Astrocyte of the hippocampus (primary cell): ENCODE measurements at regions not wholly inside any gene's neighbourhood (a gene's known extent, or its start where the extent isn't known, plus 50 kb on each side); places are given as distances from the start of the nearest gene placed in this dataset.
"Not testable (repeated sequence)": the region's sequence is repeated elsewhere in the genome, so short reads cannot be mapped to it uniquely, and the experiment has no call there.

ENCODE experiments used
- DNase-seq: peaks from one replicate; pipeline ENCODE4 v3.0.0; 2011; ENCODE audit warnings: low read depth, low spot score

GRCh38 chr3:177622520-177622919 is 425.2 kb upstream of the TBL1XR1 start:
- no peak for DNase-seq

GRCh38 chr3:177622982-177623617 is 425.8 kb upstream of the TBL1XR1 start:
- no peak for DNase-seq

GRCh38 chr3:177624528-177625495 is 427.5 kb upstream of the TBL1XR1 start:
- no peak for DNase-seq

DNA sequence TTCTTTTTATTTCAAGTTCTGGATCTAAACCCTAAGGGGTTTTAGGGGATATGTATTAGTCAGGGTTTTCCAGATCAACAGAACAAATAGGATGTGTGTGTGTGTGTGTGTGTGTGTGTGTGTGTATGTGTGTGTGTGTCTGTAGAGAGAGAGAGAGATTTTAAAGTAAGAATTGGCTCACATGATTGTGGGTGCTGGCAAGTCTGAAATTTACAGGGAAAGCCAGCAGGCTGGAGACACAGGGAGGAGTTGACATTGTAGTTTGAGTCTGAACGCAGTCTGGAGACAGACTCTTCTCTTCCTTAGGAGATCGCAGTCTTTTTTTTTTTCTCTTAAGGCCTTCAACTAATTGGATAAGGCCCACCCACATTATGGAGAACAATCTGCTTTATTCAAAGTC is 428.8 kb upstream of the TBL1XR1 start:
- DNase-seq: no peak

DNA sequence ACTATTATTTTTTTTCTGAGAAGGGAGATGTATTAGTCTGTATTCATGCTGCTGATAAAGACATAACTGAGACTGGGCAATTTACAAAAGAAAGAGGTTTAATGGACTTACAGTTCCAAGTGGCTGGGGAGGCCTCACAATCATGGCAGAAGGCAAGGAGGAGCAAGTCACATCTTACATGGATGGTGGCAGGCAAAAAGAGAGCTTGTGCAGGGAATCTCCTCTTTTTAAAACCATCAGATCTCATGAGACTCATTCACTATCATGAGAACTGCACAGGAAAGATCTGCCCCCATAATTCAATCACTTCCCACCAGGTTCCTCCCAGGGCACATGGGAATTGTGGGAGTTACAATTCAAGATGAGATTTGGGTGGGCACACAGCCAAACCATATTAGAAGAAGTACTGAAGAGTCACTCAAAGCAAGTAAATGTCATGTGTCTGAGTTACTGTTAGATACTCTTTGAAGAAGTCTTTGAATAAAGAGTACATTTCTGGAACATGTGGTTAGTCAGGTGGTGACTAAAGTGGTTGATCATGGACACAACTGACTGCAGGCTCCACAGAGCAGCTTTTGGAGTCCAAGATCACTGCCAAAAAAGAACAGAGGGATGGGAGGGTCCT is 430.9 kb upstream of the TBL1XR1 start:
- DNase-seq: not testable (repeated sequence)

DNA sequence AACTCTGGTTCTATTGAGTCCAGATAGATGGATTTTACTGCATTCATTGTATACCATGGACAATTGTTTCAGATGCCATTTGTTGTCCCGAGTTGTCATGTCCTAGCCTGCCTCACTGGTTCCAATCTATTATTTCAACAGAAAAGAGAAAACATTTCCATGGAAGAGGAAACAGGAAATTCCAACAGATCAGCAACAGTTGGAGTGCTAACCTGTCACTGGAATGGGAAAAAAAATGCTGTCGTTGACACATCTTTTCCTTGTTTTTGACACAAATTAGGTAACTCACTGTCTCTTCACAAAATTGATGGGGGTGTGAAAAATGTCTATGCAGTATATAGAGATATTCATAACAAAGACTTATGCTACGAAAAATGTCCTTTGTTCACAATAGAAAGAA is 432.0 kb upstream of the TBL1XR1 start:
- no peak for DNase-seq

DNA sequence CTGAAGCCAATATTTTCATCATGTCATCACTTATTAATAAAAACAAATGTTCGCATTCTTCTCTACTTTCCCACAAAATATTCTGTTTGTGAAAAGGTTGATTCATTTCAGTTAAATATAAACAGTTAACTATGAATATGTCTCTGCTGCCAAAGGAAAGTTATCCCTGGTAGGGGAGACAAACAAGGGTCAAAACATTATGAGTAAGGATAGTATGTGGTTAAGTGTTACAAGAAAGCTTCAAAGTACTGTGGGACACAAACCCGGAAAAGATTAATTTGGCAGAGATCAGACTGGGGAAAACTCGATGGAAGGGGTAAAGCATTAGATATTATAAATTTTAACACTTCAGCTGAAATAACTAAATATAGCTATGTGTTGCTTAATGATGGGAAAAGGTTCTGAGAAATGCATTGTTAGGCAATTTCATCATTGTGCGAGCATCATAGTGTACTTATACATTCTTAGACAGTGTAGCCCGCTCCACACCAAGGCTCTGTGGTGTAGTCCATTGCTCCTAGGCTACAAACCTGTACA is 436.5 kb upstream of the TBL1XR1 start:
- DNase-seq: peak; percentile 52

DNA sequence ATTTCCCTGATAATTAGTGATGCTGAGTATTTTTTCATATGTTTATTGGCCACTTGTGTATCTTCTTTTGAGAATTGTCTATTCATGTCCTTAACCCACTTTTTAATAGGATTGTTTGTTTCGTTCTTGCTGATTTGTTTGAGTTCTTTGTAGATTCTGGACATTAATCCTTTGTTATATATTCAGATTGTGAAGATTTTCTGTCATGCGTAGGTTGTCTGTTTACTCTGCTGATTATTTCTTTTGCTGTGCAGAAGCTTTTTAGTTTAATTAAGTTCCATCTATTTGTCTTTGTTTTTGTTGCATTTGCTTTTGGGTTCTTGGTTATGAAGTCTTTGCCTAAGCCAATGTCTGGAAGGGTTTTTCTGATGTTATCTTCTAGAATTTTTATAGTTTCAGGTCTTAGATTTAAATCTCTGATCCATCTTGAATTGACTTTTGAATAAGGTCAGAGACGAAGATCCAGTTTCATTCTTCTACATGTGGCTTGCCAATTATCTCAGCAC is 438.4 kb upstream of the TBL1XR1 start:
- not testable (repeated sequence) for DNase-seq

- no peak for DNase-seq
Observed at GRCh38 chr3:177640319-177640965, 443.2 kb upstream of the TBL1XR1 start.

GRCh38 chr3:177641206-177641605 is 443.9 kb upstream of the TBL1XR1 start:
- DNase-seq: no peak

DNA sequence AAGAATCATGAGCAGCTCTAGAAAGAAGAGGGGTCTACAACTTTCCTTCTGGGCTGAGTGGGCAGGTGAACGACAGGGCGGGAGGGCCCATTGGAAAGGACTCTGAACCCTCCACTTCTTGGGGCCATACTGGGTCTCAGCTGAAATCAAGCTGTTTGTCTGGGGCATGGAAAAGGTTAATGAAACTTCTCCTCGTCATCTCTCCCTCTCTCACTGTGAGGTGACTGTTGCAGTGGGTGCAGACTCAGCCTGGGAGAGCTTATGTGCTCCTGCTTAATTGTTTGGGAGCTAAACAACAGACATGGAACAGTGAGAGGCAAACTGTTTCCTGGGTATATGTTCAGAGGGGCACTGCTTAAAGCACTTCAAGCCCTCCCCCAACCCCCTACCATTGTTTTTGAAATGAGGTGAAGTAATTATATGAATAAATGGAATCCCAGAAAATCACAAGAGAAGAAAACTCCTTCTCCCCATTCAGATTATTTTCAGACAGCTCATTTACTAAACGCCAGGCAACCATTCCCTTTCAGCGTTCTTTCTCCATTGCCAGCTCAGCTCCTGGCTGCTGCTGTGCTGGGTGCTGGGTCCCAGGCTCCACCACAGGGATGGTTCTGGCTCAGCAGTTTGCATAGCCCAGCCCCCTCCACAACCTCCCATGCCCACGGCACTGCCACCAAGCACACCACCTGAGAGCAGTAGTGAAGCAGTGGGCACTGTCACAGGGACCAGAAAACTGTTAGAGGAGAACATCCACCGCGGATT is 444.9 kb upstream of the TBL1XR1 start:
- no peak for DNase-seq

DNA sequence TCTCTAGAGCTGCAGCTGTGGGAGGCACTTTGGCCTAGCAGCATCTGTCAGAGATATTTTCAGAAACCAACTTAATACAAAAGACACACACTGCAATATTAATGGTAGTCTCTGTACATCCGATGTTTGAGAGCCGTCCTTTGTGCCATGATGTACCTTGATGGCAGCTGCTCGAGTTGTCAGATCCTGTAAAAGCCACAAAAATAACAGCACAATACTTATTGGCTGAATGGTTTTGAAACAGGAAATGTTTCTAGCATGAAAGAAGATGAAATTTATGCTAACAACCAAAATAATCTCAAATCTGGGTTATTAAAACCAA is 445.5 kb upstream of the TBL1XR1 start:
- no peak for DNase-seq

DNA sequence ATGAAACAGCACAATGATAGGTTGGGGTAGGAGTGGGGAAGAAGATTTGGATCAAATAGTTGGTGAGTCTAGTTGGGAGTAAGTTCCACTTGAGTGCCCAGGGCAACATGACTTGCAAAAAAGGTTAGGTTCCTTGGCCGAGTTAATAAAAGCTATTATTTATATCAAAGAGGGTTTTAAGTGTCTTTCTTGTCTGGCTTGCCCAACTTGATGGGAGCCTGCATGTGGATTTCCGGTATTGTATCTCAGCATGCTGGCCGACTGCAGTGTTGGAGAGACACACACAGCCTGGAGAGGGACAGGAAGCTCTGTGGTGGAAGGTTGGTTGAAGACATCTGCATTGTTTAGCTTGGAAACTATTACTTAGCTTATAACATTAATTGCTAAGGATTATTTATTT is 449.5 kb upstream of the TBL1XR1 start:
- DNase-seq: no peak

GRCh38 chr3:177647341-177647740 is 450.1 kb upstream of the TBL1XR1 start:
- DNase-seq: no peak

DNA sequence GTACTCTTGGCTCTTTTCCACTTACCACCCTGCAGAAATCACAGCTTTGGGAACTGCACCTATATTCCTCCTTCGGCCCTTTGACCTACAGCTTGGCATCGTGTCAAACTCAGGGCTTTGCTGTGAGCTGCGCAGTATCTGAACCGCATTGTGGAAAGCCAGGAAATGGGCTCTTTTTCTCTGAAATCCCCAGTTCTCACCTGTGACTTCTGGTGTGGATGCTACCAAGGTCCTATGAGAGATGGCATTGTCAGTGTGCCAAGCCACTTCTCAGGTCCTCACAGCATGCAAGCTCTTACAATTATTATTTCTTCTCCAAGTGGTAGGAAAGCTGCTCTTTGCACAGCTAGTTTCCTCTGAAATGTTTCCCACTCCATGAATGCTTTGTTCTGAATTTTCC is 450.6 kb upstream of the TBL1XR1 start:
- DNase-seq: no peak

DNA sequence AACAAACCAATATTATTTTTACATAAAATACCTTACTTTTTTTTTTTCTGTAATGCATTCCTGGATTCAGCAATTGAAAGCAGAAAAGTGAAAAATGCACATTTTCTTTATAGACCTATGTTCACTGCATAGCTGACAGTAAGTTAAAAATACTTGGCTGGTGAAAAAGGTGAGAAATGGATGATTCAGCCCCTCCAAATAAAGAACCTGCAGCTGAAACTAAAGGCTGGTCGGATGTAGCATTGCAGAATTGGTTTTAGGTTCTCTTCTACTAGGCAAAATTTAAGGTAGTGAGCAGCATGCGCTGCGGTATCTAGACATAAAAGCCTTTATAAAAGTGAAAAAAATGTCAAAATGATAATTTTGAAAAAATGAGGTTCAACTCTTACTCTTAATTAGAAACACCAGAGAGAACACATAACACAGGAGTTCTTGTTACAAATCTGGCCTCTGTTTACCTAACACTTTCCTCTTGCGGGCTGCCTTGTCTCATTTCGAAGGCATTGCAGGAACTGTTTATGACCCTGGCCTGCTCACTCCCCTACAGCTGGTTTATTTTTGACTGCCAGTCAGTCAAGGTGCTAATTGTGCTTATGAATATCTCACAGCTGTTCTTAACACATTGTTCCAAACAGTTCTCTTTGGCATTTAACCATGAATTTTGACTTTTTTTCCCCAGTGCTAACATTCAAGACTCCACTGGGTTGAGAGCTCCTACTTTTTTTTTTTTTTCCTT is 455.4 kb upstream of the TBL1XR1 start:
- no peak for DNase-seq

DNA sequence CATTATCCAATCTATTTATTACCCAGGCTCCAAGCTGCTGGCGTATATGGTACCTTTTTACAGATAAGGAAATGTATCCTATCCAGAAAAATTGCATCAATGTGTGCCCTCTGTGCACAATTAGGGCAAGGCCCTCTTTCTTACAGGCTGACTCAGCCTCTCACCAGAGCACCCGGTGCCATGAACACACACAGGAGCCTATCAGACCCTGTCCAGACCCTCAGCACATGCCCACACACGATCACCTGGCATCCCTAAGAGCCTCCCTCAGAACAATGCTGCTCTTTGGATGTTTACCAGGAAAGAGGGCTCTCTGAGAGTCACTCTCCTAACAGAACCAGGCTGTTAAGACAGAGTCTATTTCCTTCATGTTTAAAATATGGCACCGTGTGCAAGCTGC is 460.0 kb upstream of the TBL1XR1 start:
- DNase-seq: no peak

DNA sequence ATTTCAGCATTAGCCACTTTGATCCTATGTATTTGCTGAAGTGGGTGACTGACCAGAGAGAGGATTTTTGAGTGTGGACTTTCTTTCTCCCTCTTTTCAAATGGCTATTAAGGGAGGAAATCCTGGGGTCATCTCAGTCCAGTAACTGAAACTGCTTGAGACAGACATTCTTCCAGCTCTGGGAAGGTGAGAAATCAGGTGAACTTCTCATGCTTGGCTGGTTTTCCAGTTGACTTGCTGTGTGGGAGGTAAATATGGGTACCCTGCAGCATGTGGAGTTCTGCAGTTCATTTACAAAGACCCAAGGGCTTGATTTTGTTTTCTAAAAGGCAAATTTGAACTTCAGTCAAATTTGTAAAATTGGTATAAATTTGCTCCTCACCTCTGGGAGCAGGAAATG is 461.1 kb upstream of the TBL1XR1 start:
- DNase-seq: no peak

DNA sequence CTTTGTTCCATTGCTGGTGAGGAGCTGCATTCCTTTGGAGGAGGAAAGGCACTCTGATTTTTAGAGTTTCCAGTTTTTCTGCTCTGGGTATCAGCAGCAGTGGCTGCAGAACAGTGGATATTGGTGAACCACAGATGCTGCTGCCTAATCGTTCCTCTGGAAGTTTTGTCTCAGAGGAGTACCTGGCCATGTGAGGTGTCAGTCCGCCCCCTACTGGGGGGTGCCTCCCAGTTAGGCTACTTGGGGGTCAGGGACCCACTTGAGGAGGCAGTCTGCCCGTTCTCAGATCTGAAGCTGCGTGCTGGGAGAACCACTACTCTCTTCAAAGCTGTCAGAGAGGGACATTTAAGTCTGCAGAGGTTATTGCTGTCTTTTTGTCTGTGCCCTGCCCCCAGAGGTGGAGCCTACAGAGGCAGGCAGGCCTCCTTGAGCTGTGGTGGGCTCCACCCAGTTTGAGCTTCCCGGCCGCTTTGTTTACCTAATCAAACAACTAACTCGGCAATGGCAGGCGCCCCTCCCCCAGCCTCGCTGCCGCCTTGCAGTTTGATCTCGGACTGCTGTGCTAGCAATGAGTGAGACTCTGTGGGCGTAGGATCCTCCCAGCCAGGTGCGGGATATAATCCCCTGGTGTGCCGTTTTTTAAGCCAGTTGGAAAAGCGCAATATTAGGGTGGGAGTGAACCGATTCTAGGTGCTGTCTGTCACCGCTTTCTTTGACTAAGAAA is 467.3 kb upstream of the TBL1XR1 start:
- not testable (repeated sequence) for DNase-seq
